MM.1S (cell line): ENCODE measurements at regions not wholly inside any gene's neighbourhood (a gene's known extent, or its start where the extent isn't known, plus 50 kb on each side); places are given as distances from the start of the nearest gene placed in this dataset.

Experiments
- EZH2phosphoT487 ChIP-seq: fragments of 300-600 bp; sonication (generic); IDR thresholded peaks from 2 replicates; pipeline ENCODE4 v1.6.1; 2018; ENCODE audit warnings: antibody characterized with exemption, low read length
- TF ChIP-seq, protein P1 (sequence below): fragments of 300-600 bp; sonication (generic); IDR thresholded peaks from 2 replicates; pipeline ENCODE4 v1.5.1; 2016; ENCODE audit warnings: antibody characterized with exemption, low read length, mixed read lengths

DNA sequence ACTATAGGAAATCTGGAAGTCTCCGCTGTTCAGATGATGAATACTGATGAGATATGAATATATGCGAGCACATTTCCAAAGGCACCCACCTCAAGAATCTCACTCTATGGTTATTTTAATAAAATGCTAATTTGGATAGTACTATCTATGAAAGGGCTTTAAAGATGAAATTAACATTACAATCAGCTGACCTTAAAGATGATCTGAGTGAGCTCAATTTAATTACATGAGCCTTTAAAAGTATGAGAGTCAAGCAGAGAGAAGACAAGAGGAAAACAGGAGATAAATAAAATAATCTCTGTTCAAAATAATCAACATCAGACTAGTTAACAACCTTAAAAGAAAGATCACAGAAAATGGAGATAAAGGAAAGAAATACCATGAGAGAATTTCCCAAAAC, 474.1 kb upstream of the TUSC1 start:
- TF ChIP-seq, protein P1, sequence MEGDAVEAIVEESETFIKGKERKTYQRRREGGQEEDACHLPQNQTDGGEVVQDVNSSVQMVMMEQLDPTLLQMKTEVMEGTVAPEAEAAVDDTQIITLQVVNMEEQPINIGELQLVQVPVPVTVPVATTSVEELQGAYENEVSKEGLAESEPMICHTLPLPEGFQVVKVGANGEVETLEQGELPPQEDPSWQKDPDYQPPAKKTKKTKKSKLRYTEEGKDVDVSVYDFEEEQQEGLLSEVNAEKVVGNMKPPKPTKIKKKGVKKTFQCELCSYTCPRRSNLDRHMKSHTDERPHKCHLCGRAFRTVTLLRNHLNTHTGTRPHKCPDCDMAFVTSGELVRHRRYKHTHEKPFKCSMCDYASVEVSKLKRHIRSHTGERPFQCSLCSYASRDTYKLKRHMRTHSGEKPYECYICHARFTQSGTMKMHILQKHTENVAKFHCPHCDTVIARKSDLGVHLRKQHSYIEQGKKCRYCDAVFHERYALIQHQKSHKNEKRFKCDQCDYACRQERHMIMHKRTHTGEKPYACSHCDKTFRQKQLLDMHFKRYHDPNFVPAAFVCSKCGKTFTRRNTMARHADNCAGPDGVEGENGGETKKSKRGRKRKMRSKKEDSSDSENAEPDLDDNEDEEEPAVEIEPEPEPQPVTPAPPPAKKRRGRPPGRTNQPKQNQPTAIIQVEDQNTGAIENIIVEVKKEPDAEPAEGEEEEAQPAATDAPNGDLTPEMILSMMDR, result no peak
- TF ChIP-seq EZH2phosphoT487, result no peak
